Neural progenitor cell (in vitro differentiated cells): ENCODE measurements at regions not wholly inside any gene's neighbourhood (a gene's known extent, or its start where the extent isn't known, plus 50 kb on each side); places are given as distances from the start of the nearest gene placed in this dataset.

Experiments used
- EZH2phosphoT487 ChIP-seq: fragments of 200-600 bp; sonication (generic); IDR thresholded peaks from 2 replicates; pipeline ENCODE4 v1.6.1; 2017; ENCODE audit warnings: antibody characterized with exemption
- TF ChIP-seq, protein P1 (sequence below): fragments of 200-600 bp; sonication (generic); IDR thresholded peaks from 2 replicates; pipeline ENCODE4 v1.5.1; 2017; ENCODE audit warnings: antibody characterized with exemption, mild to moderate bottlenecking

DNA sequence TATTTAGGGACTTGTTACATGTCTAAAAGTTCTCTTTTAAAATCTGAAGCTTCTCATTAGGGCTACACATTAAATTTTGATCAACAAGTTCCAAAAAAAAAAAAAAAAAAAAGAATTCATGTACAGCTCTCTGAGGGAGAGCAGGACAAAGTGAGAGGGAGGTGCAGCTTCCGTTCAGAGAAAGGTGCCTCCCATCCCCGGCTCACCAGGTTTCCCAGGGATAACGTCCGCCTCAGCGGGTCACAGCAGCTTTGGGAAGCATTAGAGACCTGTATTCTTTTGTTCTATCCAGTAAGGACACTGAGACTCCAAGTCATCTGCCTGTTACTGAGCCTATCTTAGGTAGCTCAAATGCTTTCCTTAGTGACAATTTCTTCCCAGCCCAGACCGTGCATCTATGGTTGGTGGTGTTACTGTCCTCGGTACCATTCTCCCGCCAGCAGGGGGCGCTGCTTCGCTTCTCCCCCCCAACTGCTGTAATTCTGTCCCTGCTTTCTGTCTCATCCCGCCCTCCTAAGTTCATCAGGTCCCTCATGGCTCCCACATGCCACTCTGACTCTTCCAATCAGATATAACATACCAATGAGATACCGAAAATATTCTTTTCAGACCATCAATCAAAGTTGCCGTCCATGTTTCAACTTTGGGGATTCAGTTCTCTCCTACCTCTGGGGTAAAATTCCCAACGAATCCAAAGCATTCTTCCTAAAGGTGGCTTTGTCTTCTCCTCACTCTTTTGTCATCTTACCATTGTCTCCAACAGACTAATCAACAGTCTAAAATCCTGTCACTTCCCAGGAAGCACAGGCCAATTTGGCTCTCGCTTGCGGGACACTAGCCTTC, 466.5 kb downstream of the METTL4 start:
- TF ChIP-seq, protein P1, sequence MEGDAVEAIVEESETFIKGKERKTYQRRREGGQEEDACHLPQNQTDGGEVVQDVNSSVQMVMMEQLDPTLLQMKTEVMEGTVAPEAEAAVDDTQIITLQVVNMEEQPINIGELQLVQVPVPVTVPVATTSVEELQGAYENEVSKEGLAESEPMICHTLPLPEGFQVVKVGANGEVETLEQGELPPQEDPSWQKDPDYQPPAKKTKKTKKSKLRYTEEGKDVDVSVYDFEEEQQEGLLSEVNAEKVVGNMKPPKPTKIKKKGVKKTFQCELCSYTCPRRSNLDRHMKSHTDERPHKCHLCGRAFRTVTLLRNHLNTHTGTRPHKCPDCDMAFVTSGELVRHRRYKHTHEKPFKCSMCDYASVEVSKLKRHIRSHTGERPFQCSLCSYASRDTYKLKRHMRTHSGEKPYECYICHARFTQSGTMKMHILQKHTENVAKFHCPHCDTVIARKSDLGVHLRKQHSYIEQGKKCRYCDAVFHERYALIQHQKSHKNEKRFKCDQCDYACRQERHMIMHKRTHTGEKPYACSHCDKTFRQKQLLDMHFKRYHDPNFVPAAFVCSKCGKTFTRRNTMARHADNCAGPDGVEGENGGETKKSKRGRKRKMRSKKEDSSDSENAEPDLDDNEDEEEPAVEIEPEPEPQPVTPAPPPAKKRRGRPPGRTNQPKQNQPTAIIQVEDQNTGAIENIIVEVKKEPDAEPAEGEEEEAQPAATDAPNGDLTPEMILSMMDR = peak; percentile 92
- TF ChIP-seq EZH2phosphoT487 = no peak
